ENCODE measurements at regions not wholly inside any gene's neighbourhood (a gene's known extent, or its start where the extent isn't known, plus 50 kb on each side); places are given as distances from the start of the nearest gene placed in this dataset.

DNA sequence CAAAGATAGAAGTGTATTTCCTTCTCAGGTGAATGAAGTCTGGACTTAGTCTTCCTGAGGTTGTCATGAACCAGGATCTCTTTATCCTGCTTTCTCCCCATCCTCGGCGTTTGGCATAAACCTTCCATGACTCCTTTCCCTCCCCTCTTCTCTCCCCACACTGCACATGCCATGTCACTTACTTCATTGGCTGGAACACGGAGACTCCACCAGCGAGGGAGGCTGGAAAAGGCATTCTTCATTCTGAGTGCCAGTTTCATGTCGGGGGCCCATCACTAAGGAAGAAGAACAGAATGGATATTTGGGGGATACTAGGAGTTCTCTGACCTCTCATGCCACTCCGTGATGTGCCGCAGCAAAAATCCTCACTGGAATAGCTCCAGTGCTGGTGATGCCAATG is 105.6 kb downstream of the VCPKMT start:
- TF ChIP-seq, protein P1, sequence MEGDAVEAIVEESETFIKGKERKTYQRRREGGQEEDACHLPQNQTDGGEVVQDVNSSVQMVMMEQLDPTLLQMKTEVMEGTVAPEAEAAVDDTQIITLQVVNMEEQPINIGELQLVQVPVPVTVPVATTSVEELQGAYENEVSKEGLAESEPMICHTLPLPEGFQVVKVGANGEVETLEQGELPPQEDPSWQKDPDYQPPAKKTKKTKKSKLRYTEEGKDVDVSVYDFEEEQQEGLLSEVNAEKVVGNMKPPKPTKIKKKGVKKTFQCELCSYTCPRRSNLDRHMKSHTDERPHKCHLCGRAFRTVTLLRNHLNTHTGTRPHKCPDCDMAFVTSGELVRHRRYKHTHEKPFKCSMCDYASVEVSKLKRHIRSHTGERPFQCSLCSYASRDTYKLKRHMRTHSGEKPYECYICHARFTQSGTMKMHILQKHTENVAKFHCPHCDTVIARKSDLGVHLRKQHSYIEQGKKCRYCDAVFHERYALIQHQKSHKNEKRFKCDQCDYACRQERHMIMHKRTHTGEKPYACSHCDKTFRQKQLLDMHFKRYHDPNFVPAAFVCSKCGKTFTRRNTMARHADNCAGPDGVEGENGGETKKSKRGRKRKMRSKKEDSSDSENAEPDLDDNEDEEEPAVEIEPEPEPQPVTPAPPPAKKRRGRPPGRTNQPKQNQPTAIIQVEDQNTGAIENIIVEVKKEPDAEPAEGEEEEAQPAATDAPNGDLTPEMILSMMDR (IDR thresholded peaks at IDR 0.05), result no peak
- TF ChIP-seq POLR2A (IDR thresholded peaks at IDR 0.05), result no peak
